HG03097 (cell line): ENCODE measurements at regions not wholly inside any gene's neighbourhood (a gene's known extent, or its start where the extent isn't known, plus 50 kb on each side); places are given as distances from the start of the nearest gene placed in this dataset.

Experiments used
- ATAC-seq: cut with Tn5 transposase; IDR thresholded peaks from one replicate; pipeline ENCODE4 v1.9.1; 2021; ENCODE audit not compliant: unreplicated experiment, low FRiP score

DNA sequence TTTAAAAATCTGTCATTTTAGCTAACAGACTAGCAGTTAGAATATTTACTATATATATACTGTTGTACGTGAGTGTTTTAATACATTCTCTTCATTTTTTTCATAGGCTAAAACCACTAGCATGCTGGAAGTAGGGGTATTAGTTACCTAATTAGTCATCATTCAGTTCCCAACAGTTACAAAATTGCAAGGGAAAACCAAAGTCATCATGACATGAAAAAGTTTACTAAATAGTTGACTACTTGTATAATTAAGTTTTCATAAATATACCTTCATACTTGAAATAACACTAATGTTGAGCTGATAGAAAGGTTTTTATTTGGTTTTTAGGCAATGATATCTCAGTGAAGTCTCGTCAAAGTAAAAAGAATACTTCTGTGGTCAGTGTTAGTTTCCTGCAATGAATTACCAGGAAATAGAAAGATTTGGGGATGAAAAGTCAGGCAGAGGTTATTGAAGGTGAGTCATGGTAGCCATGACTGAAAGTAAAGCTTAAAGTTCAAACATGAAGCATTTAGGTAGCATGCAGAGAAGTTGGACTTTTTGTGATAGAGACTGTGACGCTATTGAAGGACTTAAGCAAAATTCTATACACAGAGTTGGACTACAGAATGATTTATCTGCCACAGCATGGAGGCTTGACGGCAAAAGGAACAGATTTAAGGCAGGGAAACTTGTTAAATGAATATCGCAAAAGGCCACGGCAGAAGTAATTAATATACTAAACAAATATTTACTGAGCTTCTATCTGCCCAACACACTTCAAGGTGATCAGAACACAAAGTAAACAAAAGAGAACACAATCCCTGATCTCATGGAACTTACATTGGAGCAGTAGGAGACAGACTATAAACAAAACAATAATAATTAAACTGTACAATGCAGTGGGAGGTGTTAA lies 828.1 kb upstream of the FAT3 start:
- ATAC-seq, result no peak

DNA sequence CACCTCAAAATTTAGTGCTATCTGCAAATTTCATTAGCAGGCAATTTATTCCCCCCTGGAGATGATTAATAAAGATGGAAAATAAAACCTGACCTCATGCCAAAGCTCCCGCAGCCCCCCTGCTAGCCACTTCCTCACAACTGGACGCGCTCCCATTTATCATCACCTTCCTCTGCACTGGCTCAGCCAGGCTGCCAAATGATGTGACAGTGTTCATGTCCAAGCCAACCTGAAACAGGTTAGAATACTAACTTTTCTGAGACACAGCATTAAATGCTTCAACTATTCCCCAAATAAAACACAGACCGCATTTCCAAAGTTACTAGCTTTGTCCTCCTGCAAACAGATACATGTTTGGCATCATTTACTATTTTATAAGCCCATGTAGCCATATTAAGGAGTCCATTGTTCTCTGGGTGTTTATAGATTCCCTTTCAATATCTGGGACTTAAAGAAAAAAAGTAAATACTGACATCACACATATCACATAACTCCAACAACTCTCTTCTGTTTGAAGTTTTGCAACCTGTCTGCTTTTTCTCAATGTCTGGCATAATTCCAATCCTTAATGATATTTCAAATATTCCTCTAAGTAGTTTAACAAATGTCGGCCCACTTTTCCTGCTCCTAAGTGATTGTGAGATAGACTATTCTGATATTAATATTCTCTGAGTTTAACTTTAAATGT lies 829.7 kb upstream of the FAT3 start:
- ATAC-seq, result no peak

DNA sequence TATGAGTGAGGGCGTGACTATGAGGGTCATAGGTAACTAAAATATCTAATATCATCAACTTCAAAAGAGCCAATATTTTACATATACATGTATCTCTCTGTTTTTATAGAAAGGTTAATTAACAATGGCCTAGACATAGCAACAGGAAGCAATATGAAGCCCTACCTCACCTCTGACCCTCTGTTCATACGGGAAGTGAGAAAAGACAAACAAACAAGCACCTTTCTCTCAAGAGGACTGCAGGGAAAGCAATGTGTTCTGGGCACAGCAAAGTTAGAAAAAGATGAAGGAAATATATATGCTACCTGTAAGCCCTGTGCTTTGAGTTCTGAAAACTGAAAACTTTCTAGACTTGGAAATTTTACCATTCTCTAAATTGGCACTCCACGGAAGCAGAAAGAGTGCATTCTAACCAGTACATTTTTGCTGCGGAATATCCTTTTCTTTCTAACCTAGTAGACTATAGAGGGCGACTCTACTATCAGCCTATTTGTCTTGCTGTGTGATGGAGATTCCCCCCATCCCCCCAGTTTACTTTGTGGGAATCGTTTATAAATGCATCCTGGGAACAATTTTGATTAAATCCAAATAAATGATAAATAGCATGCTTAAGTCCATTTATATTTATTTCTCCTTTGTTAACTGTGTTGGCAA lies 830.4 kb upstream of the FAT3 start:
- no peak for ATAC-seq

DNA sequence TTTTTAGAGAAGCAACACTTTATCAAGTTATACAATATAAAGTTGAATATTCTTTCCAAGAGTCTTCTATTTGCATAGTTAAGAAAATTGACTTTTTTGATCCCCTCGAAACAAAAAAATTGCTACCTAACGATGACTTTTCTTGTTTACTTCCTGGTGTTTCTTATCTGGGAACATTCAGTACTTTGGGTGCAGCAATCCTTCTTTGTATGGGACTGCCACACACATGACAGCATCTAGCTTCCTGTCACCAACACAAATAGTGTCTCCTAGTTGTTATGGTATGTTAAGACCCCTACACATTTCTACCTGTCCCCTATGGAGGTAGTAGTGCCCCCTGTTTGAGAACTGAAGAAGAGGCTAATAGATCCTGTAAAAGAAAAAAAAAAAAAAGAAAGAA lies 841.7 kb upstream of the FAT3 start:
- ATAC-seq, result no peak

DNA sequence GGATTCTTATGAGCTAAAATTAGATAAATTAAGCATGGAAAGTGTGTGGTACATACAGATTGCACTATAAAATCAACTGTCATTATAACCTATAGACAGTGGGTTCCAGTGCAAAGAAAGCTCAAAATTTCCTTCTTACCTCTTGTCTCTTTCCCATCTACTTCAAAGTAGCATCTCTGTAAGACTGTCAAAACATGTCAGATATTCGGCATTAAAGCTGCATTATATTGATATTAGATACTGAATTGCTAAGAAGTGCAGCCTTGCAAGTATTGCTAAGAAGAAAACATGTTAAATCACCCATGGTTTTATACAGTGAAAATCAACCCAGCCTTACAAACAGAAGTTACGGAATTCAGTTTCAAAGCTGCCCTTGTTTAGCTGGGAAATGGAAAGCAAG lies 849.8 kb upstream of the FAT3 start:
- ATAC-seq, result no peak

DNA sequence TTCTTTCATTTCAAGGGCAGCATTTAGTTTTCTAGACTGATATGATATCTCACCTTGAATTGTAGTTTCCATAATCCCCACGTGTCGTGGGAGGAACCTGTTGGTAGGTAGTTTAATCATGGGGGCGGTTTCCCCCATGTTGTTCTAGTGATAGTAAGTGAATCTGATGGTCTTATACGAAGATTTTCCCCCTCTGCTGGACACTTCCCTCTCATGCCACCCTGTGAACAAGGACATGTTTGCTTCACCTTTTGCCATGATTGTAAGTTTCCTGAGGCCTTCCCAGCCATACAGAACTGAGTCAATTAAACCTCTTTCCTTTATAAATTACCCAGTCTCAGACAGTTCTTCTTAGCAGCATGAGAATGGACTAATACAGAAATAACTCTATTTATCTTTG lies 851.1 kb upstream of the FAT3 start:
- no peak for ATAC-seq

DNA sequence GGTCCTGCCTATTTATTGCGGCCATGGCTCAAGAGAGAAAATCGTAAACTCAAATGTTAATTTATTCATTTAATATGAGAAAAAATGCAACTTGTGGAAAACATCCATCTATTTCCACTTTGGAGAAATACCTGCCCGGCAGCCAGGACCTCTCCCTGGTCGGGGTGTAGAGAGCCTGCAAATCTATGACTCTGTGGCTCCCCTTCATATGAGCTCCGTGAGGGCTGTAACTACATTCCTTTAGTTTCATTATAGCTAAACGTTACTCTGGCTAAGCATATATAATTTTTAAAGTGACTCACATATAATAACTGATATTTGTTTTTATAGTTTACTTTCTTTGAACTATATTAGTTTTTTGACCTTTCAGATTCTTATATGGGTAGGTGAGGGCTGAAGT lies 857.8 kb upstream of the FAT3 start:
- no peak for ATAC-seq

DNA sequence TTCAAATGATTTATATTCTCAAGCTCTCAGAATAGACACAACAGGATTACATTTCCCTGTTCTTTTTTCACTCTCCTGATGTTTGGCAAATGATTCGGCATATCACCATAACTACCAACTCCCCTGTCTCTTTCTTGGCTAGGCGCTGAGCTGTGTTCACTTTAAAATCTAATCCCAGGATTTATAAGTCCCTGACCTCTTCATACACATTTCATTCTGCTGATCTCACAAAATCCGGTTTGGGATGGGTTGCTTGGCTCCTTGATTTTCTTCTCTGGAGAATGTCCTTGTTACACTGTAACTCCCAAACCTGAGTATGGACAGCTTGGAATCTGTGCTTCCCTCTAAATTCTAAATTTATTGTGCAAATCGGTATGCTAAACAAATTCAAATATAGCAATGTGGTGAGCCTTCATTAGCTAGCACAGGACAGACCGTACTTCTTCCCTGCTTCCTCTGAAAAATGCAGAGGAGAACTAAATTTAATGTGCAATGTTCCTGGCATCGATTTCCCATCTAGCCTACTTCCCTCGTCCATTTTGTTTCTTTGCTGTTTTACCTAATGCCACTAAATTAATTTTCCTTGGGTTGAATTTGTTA lies 858.5 kb upstream of the FAT3 start:
- ATAC-seq, result no peak

DNA sequence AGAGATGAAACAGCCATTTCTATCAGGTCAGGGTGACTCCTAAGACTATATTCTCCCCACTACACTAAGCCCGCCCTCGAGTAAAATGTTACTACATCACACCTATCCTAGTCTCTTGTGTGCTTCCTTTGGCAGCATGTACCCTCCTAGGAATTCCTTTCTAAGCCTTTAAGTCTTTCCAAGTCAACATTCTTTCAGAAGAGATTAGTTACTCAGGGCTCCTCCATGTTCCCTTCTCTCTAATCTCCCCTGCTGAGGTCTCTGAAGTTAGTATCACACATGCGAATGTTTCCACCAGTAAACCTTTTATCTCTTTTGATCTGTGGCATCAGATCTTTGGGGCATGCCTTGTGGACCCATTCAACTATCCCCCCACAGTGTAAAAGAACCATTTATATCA lies 873.7 kb upstream of the FAT3 start:
- ATAC-seq, result no peak

DNA sequence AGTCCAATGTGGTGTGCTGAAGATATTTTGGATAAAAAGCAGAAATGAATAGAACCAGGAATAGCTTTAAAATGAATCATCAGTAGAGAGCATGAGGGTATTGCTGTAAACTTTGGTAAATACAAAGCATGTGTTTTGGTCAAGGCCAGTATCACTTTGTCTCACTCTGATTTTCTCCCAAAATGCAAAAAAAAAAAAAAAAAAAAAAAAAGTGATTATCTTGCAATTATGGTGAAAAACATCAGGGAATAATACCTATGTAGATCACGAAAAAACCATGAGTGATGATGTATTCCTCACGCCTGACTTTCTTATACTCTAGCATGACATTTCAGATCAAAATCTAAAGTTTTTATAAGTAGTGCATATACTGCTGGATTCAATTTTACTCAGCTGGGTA lies 897.9 kb upstream of the FAT3 start:
- ATAC-seq, result no peak

DNA sequence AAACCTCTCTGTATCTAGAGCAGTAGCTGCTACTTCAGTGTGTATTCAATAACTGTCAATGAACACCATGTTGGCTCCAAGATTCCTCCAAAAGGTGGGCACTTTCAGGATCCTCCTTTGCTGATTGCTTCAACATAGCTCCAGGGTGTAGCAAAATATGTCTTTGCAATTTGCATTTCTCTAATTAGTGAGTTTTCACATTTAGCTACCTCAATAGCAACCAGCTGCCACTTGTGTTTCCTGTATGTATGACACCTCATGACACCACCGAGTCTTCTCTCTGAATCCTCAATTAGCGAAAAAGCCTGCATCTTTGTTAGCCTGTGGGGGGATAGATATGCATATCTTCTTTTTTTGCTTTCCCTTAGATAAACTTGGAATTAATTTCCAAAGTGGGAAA lies 898.3 kb upstream of the FAT3 start:
- ATAC-seq, result no peak

DNA sequence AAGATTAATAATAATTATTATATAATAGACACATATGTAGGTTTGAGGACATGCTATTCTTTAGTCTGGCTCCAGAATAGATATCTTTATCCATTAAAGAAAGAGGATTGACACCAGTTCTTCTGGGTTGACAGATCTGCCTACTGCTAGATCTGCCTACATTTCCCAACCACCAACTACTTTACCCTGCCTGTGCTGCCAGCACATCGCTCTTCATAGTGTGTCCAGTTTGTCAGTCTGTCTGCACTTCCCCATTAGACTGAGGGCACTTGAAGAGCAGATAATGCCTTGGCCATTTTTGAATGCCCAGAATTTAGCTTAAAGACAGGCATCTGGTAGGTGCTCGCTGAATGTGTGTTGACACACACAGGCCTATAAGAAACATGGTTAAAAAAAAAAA lies 910.1 kb upstream of the FAT3 start:
- ATAC-seq, result no peak

DNA sequence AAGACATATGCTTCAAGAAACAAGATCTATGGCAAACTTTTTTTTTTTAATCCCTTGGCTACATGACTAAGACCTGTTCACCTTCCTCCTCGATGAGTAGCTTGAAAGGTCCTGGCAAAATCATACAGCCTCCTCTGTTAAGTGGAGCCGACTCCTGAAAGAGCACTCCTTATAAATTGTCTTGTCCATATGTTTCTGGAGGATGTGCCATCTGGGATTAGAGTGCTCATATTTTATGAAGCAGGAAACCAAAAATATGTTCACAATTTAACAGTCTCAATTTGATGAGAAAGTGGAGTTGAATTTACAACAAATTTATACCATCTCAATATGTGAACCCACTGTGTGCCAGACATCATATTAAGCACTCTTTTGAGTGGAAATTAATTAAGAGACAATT lies 912.1 kb upstream of the FAT3 start:
- ATAC-seq, result no peak

DNA sequence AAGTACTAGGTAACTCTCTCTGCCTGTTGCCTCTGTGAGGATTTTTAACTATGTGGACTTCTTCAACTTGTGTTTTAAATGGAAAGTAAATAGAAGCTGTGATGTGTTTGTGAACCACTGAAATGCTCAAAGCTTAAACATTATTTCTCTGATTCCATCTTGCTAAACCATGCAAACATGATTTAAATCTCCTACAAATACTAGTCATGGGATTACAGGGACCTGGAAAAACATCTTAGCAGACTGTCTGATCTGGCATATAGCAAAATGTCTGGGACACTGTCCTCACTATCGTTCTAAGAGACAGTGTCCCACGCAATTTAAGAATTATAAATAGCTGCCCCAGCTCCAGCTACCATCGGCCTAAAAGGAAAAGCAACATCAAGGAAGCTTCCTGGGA lies 914.5 kb upstream of the FAT3 start:
- no peak for ATAC-seq

DNA sequence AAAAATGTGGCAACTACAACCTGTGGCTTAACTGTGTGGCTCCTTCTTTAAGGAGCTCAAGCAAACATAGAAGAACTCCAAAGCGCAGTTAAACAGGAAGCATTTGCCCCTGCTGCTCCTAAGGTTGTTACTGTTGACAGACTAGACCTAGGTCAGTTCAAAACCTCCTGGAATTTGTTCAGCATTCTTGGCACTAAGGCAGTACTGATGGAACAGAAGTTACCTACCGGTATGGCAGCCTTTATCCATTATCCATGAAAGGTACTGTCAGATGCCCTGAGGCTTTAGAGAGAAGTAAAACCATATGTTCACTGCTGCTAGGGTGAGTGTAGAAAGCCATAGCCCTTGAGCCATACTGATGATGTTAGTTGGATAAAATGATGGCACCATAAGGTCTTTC lies 916.5 kb upstream of the FAT3 start:
- no peak for ATAC-seq

DNA sequence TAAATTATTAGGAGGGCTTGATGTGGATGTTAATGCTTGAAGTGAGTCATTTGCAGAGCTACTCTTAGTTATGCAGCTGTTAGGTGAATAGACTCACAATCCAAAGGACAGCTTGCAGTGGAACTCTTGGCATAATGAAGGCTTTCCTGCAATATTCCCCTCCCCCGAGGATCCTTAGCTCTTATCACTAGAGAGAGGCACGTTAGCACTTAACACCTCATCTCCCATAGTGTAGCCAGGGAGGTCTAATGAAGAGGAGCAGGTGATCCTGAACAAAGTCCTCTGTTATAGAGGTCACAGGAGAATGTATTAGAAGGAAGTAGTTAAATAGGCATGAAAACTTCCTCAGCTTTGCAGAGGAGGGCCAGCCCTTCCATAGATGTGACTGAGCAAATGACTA lies 919.2 kb upstream of the FAT3 start:
- ATAC-seq, result no peak

DNA sequence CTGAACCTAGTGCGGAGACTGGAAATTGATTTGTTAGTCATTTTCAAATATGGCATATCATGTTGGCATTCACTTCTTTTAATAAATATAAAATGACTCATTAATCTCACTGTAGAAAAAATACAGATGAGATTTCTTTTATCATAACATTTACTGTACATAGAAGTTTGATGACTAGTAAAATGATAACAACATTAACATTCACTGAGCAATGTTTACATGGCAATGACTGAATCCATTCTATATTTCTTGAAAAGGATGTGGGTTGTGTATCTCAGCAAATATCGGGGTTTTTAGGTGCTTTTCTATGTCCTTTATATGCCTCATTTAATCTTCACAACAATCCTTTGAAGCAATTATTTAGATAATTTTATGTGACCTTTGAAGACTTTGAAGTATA lies 920.9 kb upstream of the FAT3 start:
- no peak for ATAC-seq

DNA sequence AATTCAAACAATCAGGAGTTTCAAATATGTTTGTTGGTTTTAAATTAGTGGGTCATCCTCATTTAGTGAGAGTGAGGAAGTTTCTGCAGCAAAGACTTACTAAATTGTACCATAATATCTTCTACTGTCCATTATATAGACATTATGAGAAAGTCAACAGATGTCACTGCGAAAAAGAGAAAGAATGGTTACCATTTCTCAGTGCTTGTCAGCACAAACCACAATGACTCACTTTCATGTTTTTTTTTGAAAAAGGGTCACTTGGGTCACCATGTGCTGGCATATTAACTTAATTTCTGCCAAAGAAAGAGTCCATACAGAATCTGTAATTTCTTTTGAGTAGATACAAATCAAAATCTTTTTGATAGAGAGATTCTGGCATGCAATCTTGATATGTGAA lies 924.6 kb upstream of the FAT3 start:
- no peak for ATAC-seq

DNA sequence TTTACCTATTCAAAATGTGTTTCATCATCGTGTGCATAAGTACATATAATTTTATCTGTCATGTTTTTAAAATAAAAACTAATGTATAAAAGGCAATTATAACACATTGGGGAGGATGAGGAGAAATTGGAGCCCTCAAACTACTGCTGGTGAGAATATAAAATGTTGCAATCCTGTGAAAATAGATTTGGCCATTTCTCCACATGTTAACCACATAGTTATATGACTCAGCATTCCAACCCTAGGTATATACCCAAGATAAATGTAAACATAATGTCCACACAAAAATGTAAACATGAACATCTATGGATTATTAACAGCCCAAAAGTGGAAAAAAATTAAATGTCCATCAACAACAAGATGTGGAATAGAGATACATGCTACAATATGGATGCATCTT lies 928.0 kb upstream of the FAT3 start:
- no peak for ATAC-seq

DNA sequence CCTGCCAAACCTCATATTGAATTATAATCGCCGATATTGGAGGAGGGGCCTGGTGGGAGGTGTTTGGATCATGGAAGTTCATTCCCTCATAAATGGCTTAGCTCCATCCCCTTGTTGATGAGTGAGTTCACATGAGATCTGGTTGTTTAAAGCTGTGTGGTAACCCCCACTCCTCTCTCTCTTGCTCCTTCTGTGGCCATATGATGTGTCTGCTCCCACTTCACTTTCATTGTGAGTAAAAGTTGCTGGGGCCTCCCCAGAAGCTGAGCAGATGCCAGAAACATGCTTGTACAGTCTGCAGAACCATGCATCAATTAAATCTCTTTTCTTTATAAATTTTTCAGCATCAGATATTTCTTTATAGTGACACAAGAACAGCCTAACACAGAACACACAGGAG lies 929.0 kb upstream of the FAT3 start:
- no peak for ATAC-seq

DNA sequence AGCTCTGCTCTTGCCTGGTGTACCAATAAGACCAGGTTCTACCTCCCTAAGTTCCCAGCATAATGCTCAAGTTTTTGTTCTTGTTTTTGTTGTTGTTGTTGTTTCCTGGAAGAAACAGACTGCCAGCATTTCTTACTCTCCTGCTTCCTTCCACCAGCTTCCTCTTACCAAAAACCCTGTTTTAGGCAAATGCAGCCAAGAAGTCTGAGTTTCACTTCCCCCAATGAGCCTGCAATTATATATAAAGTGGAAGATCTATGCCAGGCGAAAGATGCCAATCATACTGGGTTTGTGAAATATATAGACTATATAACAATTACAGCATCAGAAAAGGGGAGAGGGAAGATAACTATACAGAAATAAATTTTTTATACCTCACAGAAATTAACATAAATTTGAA lies 931.5 kb upstream of the FAT3 start:
- no peak for ATAC-seq
